SJCRH30 (cell line): ENCODE measurements at regions not wholly inside any gene's neighbourhood (a gene's known extent, or its start where the extent isn't known, plus 50 kb on each side); places are given as distances from the start of the nearest gene placed in this dataset.
A peak's percentile ranks its signal among the peaks of the same experiment; 100 is the strongest.

ENCODE experiments used
- DNase-seq, 2 experiments: peaks; one replicate each; pipeline ENCODE4 v3.0.0-alpha.2; 2015 to 2020
- H3K27ac ChIP-seq: fragments of 250-450 bp; sonication (Bioruptor Pico); 2 replicates; pipeline ENCODE4 v1.5.1; 2020; ENCODE audit warnings: mild to moderate bottlenecking, moderate library complexity
- H3K27me3 ChIP-seq: fragments of 250-450 bp; sonication (Bioruptor Pico); 2 replicates; pipeline ENCODE4 v1.5.1; 2020; ENCODE audit warnings: mild to moderate bottlenecking, moderate library complexity
- H3K36me3 ChIP-seq: fragments of 250-450 bp; sonication (Bioruptor Pico); 2 replicates; pipeline ENCODE4 v1.5.1; 2020; ENCODE audit warnings: mild to moderate bottlenecking, moderate library complexity
- H3K4me1 ChIP-seq: fragments of 250-450 bp; sonication (Bioruptor Pico); 2 replicates; pipeline ENCODE4 v1.5.1; 2020; ENCODE audit warnings: mild to moderate bottlenecking, moderate library complexity
- H3K4me3 ChIP-seq: fragments of 250-450 bp; sonication (Bioruptor Pico); 2 replicates; pipeline ENCODE4 v1.5.1; 2020; ENCODE audit warnings: mild to moderate bottlenecking, moderate library complexity
- H3K9me3 ChIP-seq: fragments of 250-450 bp; sonication (Bioruptor Pico); replicated peaks from 2 replicates; pipeline ENCODE4 v1.5.1; 2020; ENCODE audit warnings: mild to moderate bottlenecking, moderate library complexity

DNA sequence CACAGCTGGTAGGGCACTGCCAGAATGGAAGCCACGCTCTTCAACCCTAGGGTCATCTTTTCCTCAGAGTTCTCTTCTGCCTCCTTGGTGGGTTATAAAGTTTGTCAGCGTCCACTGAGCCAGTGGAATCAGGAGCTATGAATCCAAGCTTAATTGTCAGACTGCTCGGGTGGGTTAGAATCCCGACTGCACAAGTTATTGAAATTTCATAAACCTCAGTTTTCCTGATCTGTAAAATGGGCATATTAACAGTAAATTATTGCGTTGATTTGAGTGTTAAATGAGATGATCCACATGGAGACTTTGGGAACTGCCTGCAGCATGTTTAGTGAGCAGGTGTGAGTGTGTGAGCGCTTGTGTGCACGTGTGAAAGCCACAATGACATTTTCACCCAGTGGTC, 400.5 kb upstream of the CDH11 start:
- Histone ChIP-seq H3K4me3 (no peak overlapping the region), H3K27me3 (no peaks in the 10 kb centered on the region), H3K36me3 (no peaks in the 10 kb centered on the region), H3K9me3 (no peaks in the 10 kb centered on the region; the same call in 1 of the 2 replicates), H3K27ac (no peak overlapping the region), H3K4me1 (peaks cover 19% of the 10 kb centered on the region)
- DNase-seq, result no peak

DNA sequence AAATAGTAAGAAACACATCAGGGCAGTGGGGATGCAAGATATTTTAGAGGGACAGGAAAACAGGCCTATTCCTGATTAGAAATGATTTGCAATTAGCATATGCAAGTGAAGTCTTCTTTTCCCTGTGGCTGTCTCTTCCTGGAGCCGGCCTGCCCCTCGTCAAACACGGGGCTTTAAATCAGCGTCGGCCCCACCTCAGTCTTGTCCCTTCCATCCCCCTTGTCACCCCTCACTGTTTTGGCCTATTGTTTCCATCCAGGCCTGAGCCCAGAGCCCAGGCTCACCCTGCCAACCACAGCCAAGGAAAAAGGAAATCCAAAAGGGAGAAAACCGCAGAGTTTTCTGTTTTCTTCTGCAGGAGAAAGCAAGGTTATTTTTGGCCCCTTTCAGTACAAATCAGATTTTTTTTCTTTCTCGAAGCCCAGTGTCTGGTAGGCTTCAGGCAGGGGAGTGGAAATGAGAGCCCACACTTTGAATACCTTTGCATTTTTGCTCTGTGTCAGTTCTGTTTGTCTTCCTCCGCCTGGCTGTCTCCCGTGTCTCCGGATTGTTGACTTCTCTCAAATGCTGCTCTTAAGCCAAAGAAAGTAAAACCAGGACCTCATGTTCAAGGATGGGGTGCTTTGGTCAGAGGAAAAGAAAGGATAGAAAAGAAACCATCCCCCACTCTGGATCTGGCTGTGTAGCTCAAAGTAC, 399.9 kb upstream of the CDH11 start:
- Histone ChIP-seq H3K4me3 (no peak overlapping the region), H3K36me3 (no peaks in the 10 kb centered on the region), H3K27me3 (no peaks in the 10 kb centered on the region), H3K4me1 (peaks cover 19% of the 10 kb centered on the region), H3K27ac (no peak overlapping the region), H3K9me3 (no peaks in the 10 kb centered on the region; the same call in 1 of the 2 replicates)
- DNase-seq, result no peak

DNA sequence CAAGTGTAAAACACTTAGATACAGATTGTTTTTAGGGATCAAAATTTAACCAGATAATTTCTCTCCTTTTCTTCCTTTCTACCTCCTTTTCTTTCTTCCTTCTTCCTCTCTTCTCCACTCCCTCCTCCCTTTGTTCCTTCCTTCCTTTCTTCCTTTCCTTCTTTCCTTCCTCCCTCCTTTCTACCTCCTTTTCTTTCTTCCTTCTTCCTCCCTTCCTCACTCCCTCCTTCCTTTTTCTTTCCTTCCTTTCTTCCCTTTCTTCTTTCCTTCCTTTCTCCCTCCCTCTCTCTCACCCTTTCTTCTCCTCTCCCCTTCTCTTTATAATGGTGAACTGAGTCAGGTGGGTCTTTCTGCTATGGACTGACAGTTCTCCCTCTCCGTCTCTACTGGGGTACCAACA, 397.5 kb upstream of the CDH11 start:
- H3K4me1 ChIP-seq, result peaks cover 7% of the 10 kb centered on the region
- H3K4me3 ChIP-seq, result no peak overlapping the region
- H3K27me3 ChIP-seq, result no peaks in the 10 kb centered on the region
- H3K27ac ChIP-seq, result no peak overlapping the region
- H3K36me3 ChIP-seq, result no peaks in the 10 kb centered on the region
- peaks cover 3% of the 10 kb centered on the region; the same call in 1 of the 2 replicates for H3K9me3 ChIP-seq
- no peak for DNase-seq

DNA sequence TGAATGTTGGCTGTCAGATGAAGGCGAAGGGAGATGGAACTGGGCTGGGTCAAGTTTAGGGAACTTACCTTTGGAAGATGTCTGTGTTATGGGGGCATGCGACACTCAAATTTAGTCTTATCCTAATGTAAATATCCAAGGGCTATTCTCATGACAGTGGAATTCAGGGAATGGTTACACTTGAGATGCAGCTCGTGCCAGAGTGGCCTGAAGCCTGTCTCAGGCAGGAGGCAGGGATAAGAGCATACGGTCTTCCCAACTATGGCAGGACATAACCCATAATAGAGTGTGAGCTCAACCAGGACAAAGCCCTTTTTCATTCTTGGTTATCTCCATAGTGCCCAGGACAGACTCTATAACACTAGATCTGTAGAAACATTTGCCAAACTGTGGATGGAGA, 393.3 kb upstream of the CDH11 start:
- H3K27me3 ChIP-seq, result no peaks in the 10 kb centered on the region
- no peak overlapping the region for H3K27ac ChIP-seq
- no peak for DNase-seq
- H3K4me1 ChIP-seq, result peaks cover 3% of the 10 kb centered on the region; the same call in 1 of the 2 replicates
- no peak overlapping the region for H3K4me3 ChIP-seq
- H3K9me3 ChIP-seq, result peaks cover 3% of the 10 kb centered on the region; the same call in 1 of the 2 replicates
- H3K36me3 ChIP-seq, result no peaks in the 10 kb centered on the region

DNA sequence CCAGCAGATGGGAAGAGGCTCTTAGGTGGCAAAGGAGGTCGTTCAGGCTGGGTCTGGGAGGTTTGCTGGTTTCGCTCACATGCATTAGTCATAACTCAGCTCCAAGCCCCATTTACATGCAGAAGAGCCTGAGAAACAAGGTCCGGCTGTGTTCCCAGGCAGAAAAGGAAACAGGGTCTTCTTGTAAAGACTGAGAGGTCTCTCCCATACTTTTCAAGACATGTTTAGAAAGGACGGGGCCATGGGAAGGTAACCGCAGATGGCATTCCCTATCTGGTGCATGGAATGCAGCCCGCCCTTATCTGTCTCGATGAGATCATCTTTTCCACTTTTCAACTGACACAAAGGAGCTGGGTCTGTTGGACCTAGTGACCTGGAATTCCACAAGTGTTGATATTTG, 389.0 kb upstream of the CDH11 start:
- H3K27ac ChIP-seq, result no peak overlapping the region
- peaks cover 3% of the 10 kb centered on the region; the same call in 1 of the 2 replicates for H3K4me1 ChIP-seq
- DNase-seq, result peak in 1 of 2 experiments; percentile 11
- no peaks in the 10 kb centered on the region for H3K27me3 ChIP-seq
- H3K9me3 ChIP-seq, result peaks cover 2% of the 10 kb centered on the region; the same call in 1 of the 2 replicates
- no peak overlapping the region for H3K4me3 ChIP-seq
- no peaks in the 10 kb centered on the region for H3K36me3 ChIP-seq

DNA sequence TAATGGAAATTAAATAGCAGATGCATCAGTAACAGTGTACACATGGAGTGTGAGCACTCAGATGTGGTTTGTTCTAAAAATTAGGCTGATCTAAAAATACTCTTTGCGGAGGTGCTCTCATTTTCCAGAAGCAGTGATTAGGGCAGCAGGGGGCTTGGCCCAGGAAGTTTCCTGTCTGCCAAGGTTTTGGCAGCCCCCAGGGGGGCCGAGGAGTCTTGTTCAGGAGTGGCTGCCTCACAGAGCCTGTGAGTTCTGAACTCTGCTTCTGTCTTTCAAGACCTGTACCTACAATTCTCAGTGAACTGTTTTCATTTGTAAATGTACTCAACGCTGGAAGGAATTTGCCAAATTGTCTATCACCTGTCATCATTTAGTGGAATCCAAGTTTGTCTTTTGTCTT, 388.4 kb upstream of the CDH11 start:
- no peak for DNase-seq
- H3K27ac ChIP-seq, result no peak overlapping the region
- no peak overlapping the region for H3K4me3 ChIP-seq
- H3K36me3 ChIP-seq, result no peaks in the 10 kb centered on the region
- peaks cover under 1% of the 10 kb centered on the region; the same call in 1 of the 2 replicates for H3K4me1 ChIP-seq
- no peaks in the 10 kb centered on the region for H3K9me3 ChIP-seq
- H3K27me3 ChIP-seq, result no peaks in the 10 kb centered on the region

DNA sequence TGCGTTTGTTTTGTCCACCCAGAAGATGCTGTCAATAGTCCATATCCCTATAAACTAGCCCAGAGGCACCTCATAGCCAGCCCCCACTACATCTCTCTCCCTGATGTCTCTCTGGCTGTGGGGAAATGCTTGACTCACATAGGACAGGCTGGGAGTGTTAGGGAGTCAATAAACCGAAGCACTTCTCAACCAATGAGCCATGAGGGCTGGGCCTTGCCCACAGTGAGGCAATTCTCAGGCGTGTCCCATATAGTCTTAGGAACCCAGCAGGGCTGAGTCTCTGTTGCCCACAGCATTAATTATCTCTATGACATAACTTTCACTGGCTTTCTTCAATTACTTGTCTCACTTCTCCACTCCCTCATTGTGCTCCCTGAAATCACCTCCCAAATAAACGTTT, 387.3 kb upstream of the CDH11 start:
- Histone ChIP-seq H3K27me3 (no peaks in the 10 kb centered on the region), H3K27ac (no peak overlapping the region), H3K9me3 (no peaks in the 10 kb centered on the region), H3K4me1 (no peaks in the 10 kb centered on the region), H3K36me3 (no peaks in the 10 kb centered on the region), H3K4me3 (no peak overlapping the region)
- no peak for DNase-seq

DNA sequence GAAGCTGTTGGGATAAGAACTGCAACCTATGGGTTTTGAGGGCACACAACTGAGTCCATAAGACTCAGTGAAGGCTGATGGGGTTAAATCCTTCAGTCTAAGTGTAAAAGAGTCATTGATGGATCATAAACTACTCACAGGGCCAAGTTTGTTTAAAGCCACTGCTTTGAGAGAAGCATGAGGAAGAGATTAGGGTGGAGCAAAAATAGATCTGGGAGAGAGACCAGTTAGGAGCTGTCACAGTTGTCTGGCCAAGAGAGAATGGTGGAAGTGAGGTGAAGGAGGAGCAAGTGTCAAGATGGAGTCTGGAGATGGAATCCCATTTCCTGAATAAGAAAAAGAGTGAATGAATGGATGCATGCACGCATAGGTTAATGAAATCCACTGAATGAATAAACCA, 379.1 kb upstream of the CDH11 start:
- DNase-seq, result no peak
- no peak overlapping the region for H3K4me3 ChIP-seq
- H3K4me1 ChIP-seq, result peaks cover 12% of the 10 kb centered on the region; the same call in 1 of the 2 replicates
- H3K27ac ChIP-seq, result no peak overlapping the region
- no peaks in the 10 kb centered on the region for H3K27me3 ChIP-seq
- H3K36me3 ChIP-seq, result no peaks in the 10 kb centered on the region
- H3K9me3 ChIP-seq, result no peaks in the 10 kb centered on the region

DNA sequence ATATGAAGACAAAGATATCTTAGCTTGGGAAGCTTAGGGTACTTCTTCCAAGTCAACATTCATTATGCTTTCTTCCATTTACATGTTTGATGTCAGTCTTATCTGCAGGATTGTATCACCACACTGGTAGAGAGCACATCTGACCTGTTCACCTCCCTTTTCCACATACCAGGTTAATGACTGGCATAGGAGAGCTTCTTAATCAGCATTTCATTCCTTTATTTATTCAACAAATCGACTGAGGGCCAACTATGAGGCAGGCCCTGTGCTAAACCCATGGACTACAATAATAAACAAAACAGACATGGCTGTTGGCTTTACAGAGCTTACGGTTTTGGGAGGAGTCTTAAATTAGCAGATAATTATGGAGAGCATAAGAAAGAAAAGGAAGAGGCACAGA, 378.1 kb upstream of the CDH11 start:
- DNase-seq, result no peak
- H3K27me3 ChIP-seq, result no peaks in the 10 kb centered on the region
- H3K27ac ChIP-seq, result no peak overlapping the region
- no peak overlapping the region for H3K4me3 ChIP-seq
- no peaks in the 10 kb centered on the region for H3K36me3 ChIP-seq
- H3K9me3 ChIP-seq, result no peaks in the 10 kb centered on the region
- peaks cover 12% of the 10 kb centered on the region; the same call in 1 of the 2 replicates for H3K4me1 ChIP-seq

DNA sequence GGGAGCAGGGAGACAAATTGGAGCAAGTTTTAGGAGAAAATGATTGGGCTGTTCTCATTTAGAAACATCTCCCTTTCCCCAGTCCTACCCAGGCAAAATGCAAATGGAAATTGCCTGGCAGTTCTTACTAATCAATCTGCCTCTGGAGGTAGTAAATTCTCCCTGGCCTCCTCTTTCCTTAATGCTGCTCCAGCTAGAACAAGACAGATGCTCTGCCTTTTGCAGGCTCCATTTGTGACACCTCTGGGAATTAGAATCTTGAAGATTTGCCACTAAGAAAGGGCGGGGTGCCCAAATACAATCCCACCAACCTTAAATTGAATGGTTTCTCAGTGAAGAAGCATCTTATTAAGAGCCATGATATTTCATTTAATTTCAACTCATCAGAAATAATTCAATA, 377.7 kb upstream of the CDH11 start:
- Histone ChIP-seq H3K36me3 (no peaks in the 10 kb centered on the region), H3K4me1 (peaks cover 12% of the 10 kb centered on the region; the same call in 1 of the 2 replicates), H3K4me3 (no peak overlapping the region), H3K27ac (no peak overlapping the region), H3K27me3 (no peaks in the 10 kb centered on the region), H3K9me3 (no peaks in the 10 kb centered on the region)
- DNase-seq, result no peak

DNA sequence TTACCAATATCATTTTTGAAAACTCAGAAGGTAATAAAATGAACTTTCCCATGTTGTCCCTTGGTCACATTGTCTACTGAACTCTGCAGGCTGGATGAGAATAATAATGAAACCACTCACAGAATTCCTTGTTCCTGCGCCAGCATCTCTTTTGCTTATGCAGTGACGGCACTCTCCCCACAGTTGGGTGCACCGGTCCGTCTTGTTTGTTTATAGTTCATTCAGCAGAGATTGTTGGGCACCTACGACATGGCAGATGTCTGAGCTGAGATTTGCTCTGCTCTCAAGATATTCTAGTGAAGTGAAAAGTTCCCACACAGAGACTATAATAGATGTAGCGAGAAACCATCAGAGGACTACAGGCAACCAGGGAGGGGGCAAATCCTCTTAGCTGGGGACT, 375.7 kb upstream of the CDH11 start:
- no peaks in the 10 kb centered on the region for H3K36me3 ChIP-seq
- peaks cover 12% of the 10 kb centered on the region; the same call in 1 of the 2 replicates for H3K4me1 ChIP-seq
- DNase-seq, result no peak
- H3K27me3 ChIP-seq, result no peaks in the 10 kb centered on the region
- H3K9me3 ChIP-seq, result no peaks in the 10 kb centered on the region
- H3K27ac ChIP-seq, result no peak overlapping the region
- no peak overlapping the region for H3K4me3 ChIP-seq

DNA sequence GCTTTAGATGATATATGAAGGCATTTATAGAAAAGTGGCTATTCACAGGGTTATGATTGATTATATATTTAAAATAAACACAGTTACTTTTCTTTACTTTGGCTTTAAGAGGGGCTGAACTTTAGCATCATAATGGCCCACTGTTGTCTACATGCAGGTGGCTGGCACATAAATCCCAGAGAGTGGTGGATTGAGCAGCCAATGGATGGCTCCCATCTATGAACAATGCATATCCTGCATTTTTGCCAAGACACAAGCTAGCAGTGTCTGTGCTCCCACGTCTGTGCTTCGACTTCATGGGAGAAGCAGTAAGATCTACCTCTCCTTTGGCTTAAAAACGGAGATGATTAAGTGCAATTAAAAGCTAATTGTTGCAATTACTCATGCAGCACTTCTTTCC, 373.2 kb upstream of the CDH11 start:
- H3K4me1 ChIP-seq, result peaks cover 12% of the 10 kb centered on the region
- DNase-seq, result no peak
- H3K36me3 ChIP-seq, result no peaks in the 10 kb centered on the region
- no peaks in the 10 kb centered on the region for H3K27me3 ChIP-seq
- H3K27ac ChIP-seq, result no peak overlapping the region
- no peak overlapping the region for H3K4me3 ChIP-seq
- no peaks in the 10 kb centered on the region for H3K9me3 ChIP-seq

DNA sequence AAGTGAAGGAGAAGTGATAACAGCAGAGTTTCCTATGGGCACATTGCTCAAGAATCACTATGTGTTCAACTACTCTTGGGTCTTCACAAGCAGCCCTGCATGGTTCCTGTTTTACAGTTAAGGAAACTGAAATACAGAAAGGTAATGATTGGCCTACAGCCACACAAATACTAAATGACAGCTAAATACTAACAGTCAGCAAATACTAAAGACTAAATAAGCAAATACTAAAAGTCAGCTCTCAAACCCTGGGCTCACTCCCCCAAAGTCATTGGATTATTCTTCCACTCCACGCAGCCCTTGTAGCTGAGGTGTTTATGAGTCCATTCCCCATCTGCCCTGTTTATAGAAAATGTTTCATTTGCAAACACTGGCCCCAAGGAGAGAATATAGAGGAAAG, 372.7 kb upstream of the CDH11 start:
- Histone ChIP-seq H3K27ac (no peak overlapping the region), H3K4me3 (no peak overlapping the region), H3K36me3 (no peaks in the 10 kb centered on the region), H3K4me1 (peaks cover 15% of the 10 kb centered on the region), H3K27me3 (no peaks in the 10 kb centered on the region), H3K9me3 (no peaks in the 10 kb centered on the region)
- DNase-seq, result no peak

DNA sequence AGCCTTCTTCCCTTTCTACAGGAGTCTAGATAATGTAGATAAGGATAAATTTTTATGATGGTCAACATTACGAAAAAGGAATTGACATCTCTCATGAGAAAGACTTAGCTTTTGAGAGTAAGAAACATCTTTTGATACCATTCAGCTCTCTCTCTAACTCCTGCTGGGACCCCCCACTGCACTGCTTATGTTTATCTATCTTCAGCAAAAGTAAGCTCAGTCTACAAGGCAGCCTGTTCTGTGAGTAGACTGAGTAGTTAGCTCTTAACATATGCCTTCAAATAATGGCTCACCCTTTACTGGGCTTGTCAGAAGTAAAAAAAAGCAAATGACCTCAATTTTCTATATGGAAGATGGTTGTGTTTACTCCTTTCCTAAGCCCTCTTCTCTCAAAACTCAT, 372.2 kb upstream of the CDH11 start:
- H3K27ac ChIP-seq, result no peak overlapping the region
- no peaks in the 10 kb centered on the region for H3K27me3 ChIP-seq
- peaks cover 17% of the 10 kb centered on the region for H3K4me1 ChIP-seq
- no peak overlapping the region for H3K4me3 ChIP-seq
- H3K36me3 ChIP-seq, result no peaks in the 10 kb centered on the region
- H3K9me3 ChIP-seq, result no peaks in the 10 kb centered on the region
- no peak for DNase-seq

DNA sequence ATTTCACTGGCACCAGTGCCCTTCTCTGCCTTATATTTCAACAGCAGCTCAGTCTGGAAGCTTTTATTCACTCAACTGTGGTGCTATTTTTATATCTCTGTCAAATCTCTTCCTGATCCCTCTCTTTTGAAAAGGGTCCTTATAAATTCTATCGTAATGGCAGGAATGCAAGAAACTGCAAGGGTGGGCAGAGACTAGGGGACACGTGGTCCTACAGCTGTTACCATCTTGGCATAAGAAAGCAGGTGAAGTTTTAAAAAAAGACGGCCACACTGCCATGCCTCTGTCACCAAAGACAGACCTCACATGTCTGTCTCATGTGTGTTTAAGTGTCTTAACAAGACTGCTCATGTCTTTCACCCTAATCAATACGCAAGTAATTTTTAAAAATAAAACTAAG, 368.4 kb upstream of the CDH11 start:
- no peaks in the 10 kb centered on the region for H3K27me3 ChIP-seq
- no peak overlapping the region for H3K4me3 ChIP-seq
- peak overlapping the region; percentile 10; the same call in 1 of the 2 replicates for H3K27ac ChIP-seq
- H3K9me3 ChIP-seq, result no peaks in the 10 kb centered on the region
- no peaks in the 10 kb centered on the region for H3K36me3 ChIP-seq
- DNase-seq, result peak; percentile 30 to 53
- H3K4me1 ChIP-seq, result peaks cover 17% of the 10 kb centered on the region

DNA sequence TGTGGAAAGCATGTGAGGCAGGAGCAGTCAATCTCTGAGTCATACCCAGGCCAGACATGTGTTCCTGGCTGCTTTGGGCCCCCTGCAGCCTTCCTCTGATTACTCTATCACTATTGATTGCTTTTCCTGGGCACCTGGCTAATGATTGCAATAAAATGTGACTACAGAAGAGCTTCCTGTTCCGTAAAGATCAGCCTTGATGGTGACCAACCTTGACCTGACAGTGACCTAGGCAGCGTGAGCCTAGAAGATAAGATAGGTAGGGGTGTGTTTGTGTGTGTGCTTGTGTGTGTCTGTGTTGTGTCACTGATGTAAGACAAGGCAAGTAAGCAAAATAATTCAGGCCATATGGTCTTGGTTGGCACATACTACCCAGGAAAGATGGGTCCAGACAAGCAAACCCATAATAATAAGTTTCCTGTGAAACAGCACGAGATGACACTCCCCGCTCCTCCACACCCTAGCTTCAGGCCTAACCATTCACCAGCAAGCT, 367.7 kb upstream of the CDH11 start:
- no peak for DNase-seq
- no peak overlapping the region for H3K4me3 ChIP-seq
- no peaks in the 10 kb centered on the region for H3K9me3 ChIP-seq
- no peaks in the 10 kb centered on the region for H3K36me3 ChIP-seq
- no peak overlapping the region for H3K27ac ChIP-seq
- peaks cover 17% of the 10 kb centered on the region for H3K4me1 ChIP-seq
- H3K27me3 ChIP-seq, result no peaks in the 10 kb centered on the region
